Esophagus squamous epithelium (tissue), 4 donors: ENCODE measurements at regions not wholly inside any gene's neighbourhood (a gene's known extent, or its start where the extent isn't known, plus 50 kb on each side); places are given as distances from the start of the nearest gene placed in this dataset.

Source experiments
- CTCF ChIP-seq, 6 experiments: fragments of 450-650 bp in 4 of 6; fragments of 200-600 bp in 2 of 6; sonication (generic) in 2 of 6; IDR thresholded peaks; one replicate each; pipeline ENCODE4 v1.5.1; 2016 to 2019; ENCODE audit warnings: antibody characterized with exemption in 6 of 6, mild to moderate bottlenecking in 4 of 6, moderate library complexity in 4 of 6
- POLR2A ChIP-seq, 4 donors: fragments of 450-650 bp; IDR thresholded peaks; one replicate each; pipeline ENCODE4 v1.6.1; 2017; ENCODE audit warnings: antibody characterized with exemption in 4 of 4, mild to moderate bottlenecking in 4 of 4, moderate library complexity in 3 of 4

- TF ChIP-seq CTCF (IDR thresholded peaks at IDR 0.05), result no peak
- no peak for TF ChIP-seq POLR2A (IDR thresholded peaks at IDR 0.05)
Observed at GRCh38 chr4:143046454-143046853, 138.3 kb upstream of the USP38 start.
